Caco-2 (cell line): ENCODE measurements at regions not wholly inside any gene's neighbourhood (a gene's known extent, or its start where the extent isn't known, plus 50 kb on each side); places are given as distances from the start of the nearest gene placed in this dataset.

ENCODE experiments used
- BruUV-seq: library from RNA; stranded (reverse); fragments of 400-500 nt; replicated peaks from 2 replicates; lab custom pipeline; 2021; lab: Mats Ljungman, UMichigan
- CTCF ChIA-PET: fragments of 300-600 bp; sonication (Branson Sonifier 250); formaldehyde crosslinking; loops from one replicate; lab custom pipeline; 2022; ENCODE audit warnings: antibody characterized with exemption; lab: Charles Lee
- POLR2A ChIA-PET: fragments of 300-600 bp; sonication (Branson Sonifier 250); formaldehyde crosslinking; loops from one replicate; lab custom pipeline; 2022; ENCODE audit warnings: antibody characterized with exemption; lab: Charles Lee
- DNase-seq, 2 experiments: peaks; one replicate each; pipeline versions ENCODE4 v3.0.0 to v3.0.0-alpha.2; 2020 to 2022
- H3K27me3 ChIP-seq: replicated peaks from 2 replicates; pipeline ENCODE4 v1.6.0; 2011; ENCODE audit warnings: low read length; ENCODE audit not compliant: control insufficient read depth, insufficient read depth
- H3K36me3 ChIP-seq: 2 replicates; pipeline ENCODE4 v1.5.1; 2011; ENCODE audit warnings: low read length; ENCODE audit not compliant: control insufficient read depth, insufficient read depth
- H3K4me1 ChIP-seq: fragments of 250-450 bp; sonication (Bioruptor Pico); 2 replicates; pipeline ENCODE4 v1.5.1; 2020; ENCODE audit warnings: mild to moderate bottlenecking
- H3K4me3 ChIP-seq: 2 replicates; pipeline ENCODE4 v1.5.1; 2011; ENCODE audit warnings: low read depth, mild to moderate bottlenecking, control low read depth, low read length
- H3K9me3 ChIP-seq: fragments of 250-450 bp; sonication (Bioruptor Pico); 2 replicates; pipeline ENCODE4 v1.5.1; 2020; ENCODE audit warnings: mild to moderate bottlenecking, moderate library complexity
- H3K27ac Mint-ChIP-seq: one replicate; pipeline ENCODE4 v1.8.0; 2022; ENCODE audit warnings: mixed read lengths; ENCODE audit not compliant: unreplicated experiment
- H3K27me3 Mint-ChIP-seq: one replicate; pipeline ENCODE4 v1.8.0; 2022; ENCODE audit warnings: mixed read lengths; ENCODE audit not compliant: insufficient read depth, unreplicated experiment
- H3K36me3 Mint-ChIP-seq: one replicate; pipeline ENCODE4 v1.8.0; 2022; ENCODE audit warnings: mild to moderate bottlenecking, mixed read lengths; ENCODE audit not compliant: insufficient read depth, unreplicated experiment
- H3K4me1 Mint-ChIP-seq: one replicate; pipeline ENCODE4 v1.8.0; 2022; ENCODE audit warnings: low read depth, mixed read lengths; ENCODE audit not compliant: unreplicated experiment
- H3K4me3 Mint-ChIP-seq: one replicate; pipeline ENCODE4 v1.8.0; 2022; ENCODE audit warnings: mild to moderate bottlenecking, moderate library complexity, mixed read lengths; ENCODE audit not compliant: unreplicated experiment
- H3K9me3 Mint-ChIP-seq: one replicate; pipeline ENCODE4 v1.8.0; 2022; ENCODE audit warnings: mixed read lengths; ENCODE audit not compliant: unreplicated experiment
- CTCF ChIP-seq, 2 experiments: fragments of 200-600 bp in 1 of 2; IDR thresholded peaks; 1 replicate in 1 of 2; 2 replicates in 1 of 2; pipeline versions ENCODE4 v1.5.1 to v1.8.0; 2011 to 2022; ENCODE audit warnings: antibody characterized with exemption in 1 of 2, control low read depth in 1 of 2, inconsistent platforms in 1 of 2, low read depth in 1 of 2, low read length in 1 of 2, mild to moderate bottlenecking in 1 of 2, moderate library complexity in 1 of 2; ENCODE audit not compliant: insufficient read depth in 1 of 2, severe bottlenecking in 1 of 2, unreplicated experiment in 1 of 2
- intact Hi-C: fragments of 100-400 bp; cut with micrococcal nuclease; formaldehyde crosslinking; loops from one replicate; pipeline ENCODE4 v1.10.0; 2022; ENCODE audit not compliant: unreplicated experiment

DNA sequence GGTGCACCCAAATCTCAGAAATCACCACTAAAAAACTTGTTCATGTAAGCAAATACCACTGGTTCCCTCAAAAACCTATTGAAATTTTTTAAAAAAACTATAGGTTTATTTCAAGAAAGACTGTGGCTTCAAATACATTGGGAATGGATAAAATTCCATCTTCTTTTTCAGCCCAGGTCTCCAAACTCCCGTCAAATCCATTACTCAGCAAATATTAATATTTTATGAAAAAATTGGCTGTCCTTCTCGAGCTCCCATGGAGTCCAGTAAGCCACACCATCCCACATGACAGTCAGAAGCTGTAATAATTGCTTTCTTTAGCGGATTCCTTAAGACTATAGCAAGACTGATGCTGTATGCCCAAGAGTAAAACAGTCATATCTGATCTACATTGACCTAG lies 204.4 kb upstream of the DOK6 start:
- no TSS peak for BruUV-seq
- Mint-ChIP-seq H3K9me3 (no peaks in the 10 kb centered on the region), H3K4me1 (no peaks in the 10 kb centered on the region), H3K27me3 (no peaks in the 10 kb centered on the region), H3K4me3 (no peak overlapping the region), H3K36me3 (no peaks in the 10 kb centered on the region), H3K27ac (no peak overlapping the region)
- intact Hi-C loops, result no loop called here
- Histone ChIP-seq H3K27me3 (no peaks in the 10 kb centered on the region), H3K9me3 (no peaks in the 10 kb centered on the region), H3K36me3 (no peaks in the 10 kb centered on the region), H3K4me1 (no peaks in the 10 kb centered on the region), H3K4me3 (no peak overlapping the region)
- no peak for DNase-seq
- POLR2A ChIA-PET, result no interaction called here
- TF ChIP-seq CTCF (IDR thresholded peaks at IDR 0.05; ENCODE audit: insufficient read depth in 1 of 2, low read depth in 1 of 2, low read length in 1 of 2, severe bottlenecking in 1 of 2, unreplicated experiment in 1 of 2), result no peak
- CTCF ChIA-PET, result no interaction called here

GRCh38 chr18:69205925-69206324 lies 194.8 kb upstream of the DOK6 start:
- intact Hi-C loops, result no loop called here
- CTCF ChIA-PET, result no interaction called here
- no peak for TF ChIP-seq CTCF (IDR thresholded peaks at IDR 0.05; ENCODE audit: insufficient read depth in 1 of 2, low read depth in 1 of 2, low read length in 1 of 2, severe bottlenecking in 1 of 2, unreplicated experiment in 1 of 2)

DNA sequence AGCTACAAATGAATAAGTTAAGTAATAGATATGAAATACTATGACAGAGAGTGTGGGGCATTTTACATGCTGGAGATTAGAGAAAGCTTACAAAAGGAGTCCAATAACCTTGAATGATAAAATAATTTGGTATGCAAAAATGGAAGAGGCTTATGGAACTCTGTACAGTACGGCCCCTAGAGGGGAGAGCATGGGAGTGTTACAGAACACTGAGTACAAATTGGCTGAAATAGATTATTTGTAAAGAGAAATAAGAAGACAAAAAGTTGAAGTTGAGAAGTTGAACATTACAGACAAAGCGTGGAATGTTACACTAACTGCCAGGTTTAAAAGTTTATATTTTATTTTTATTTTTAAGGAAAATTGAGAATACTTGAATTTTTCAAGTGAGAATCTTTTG lies 192.1 kb upstream of the DOK6 start:
- H3K4me3 Mint-ChIP-seq, result no peak overlapping the region
- no peak overlapping the region for H3K27ac Mint-ChIP-seq

More at GRCh38 chr18:69205925-69206324, 194.8 kb upstream of the DOK6 start:
- no peak overlapping the region for H3K4me3 ChIP-seq
- Mint-ChIP-seq H3K4me1 (no peaks in the 10 kb centered on the region), H3K36me3 (no peaks in the 10 kb centered on the region), H3K9me3 (no peaks in the 10 kb centered on the region), H3K4me3 (no peak overlapping the region), H3K27me3 (no peaks in the 10 kb centered on the region), H3K27ac (no peak overlapping the region)
- H3K4me1 ChIP-seq, result no peaks in the 10 kb centered on the region
- no peaks in the 10 kb centered on the region for H3K36me3 ChIP-seq
- no peaks in the 10 kb centered on the region for H3K9me3 ChIP-seq
- H3K27me3 ChIP-seq, result no peaks in the 10 kb centered on the region
- BruUV-seq, result no TSS peak
- no peak for DNase-seq
- POLR2A ChIA-PET, result no interaction called here

More for the DNA sequence above, 192.1 kb upstream of the DOK6 start:
- Histone ChIP-seq H3K4me3 (no peak overlapping the region), H3K27me3 (no peaks in the 10 kb centered on the region), H3K36me3 (no peaks in the 10 kb centered on the region), H3K9me3 (no peaks in the 10 kb centered on the region), H3K4me1 (no peaks in the 10 kb centered on the region)
- no peaks in the 10 kb centered on the region for H3K27me3 Mint-ChIP-seq
- no peaks in the 10 kb centered on the region for H3K36me3 Mint-ChIP-seq
- no peak for DNase-seq
- no peaks in the 10 kb centered on the region for H3K4me1 Mint-ChIP-seq
- no peak for TF ChIP-seq CTCF (IDR thresholded peaks at IDR 0.05; ENCODE audit: insufficient read depth in 1 of 2, low read depth in 1 of 2, low read length in 1 of 2, severe bottlenecking in 1 of 2, unreplicated experiment in 1 of 2)
- no peaks in the 10 kb centered on the region for H3K9me3 Mint-ChIP-seq
- no TSS peak for BruUV-seq
- intact Hi-C loops, result no loop called here
- POLR2A ChIA-PET, result no interaction called here
- CTCF ChIA-PET, result no interaction called here
